Suprapubic skin (tissue), 4 donors: ENCODE measurements at regions not wholly inside any gene's neighbourhood (a gene's known extent, or its start where the extent isn't known, plus 50 kb on each side); places are given as distances from the start of the nearest gene placed in this dataset.

ENCODE experiments used
- EP300 ChIP-seq: sonication (generic); formaldehyde crosslinking; IDR thresholded peaks from one replicate; pipeline ENCODE4 v1.6.1; 2017; ENCODE audit warnings: antibody characterized with exemption
- POLR2A ChIP-seq, 2 donors: fragments of 450-650 bp; IDR thresholded peaks; one replicate each; pipeline ENCODE4 v1.6.1; 2017; ENCODE audit warnings: antibody characterized with exemption in 2 of 2, mild to moderate bottlenecking in 2 of 2, moderate library complexity in 2 of 2
- POLR2AphosphoS5 ChIP-seq, 3 donors: sonication (generic); formaldehyde crosslinking; IDR thresholded peaks; one replicate each; pipeline ENCODE4 v1.6.1; 2017; ENCODE audit warnings: antibody characterized with exemption in 3 of 3
- TF ChIP-seq, protein P1 (sequence below), 2 donors: fragments of 200-600 bp in 1 of 2; fragments of 450-650 bp in 1 of 2; sonication (generic) in 1 of 2; IDR thresholded peaks; one replicate each; pipeline ENCODE4 v1.5.1; 2016 to 2019; ENCODE audit warnings: antibody characterized with exemption in 2 of 2, mild to moderate bottlenecking in 1 of 2, moderate library complexity in 1 of 2

- TF ChIP-seq, protein P1, sequence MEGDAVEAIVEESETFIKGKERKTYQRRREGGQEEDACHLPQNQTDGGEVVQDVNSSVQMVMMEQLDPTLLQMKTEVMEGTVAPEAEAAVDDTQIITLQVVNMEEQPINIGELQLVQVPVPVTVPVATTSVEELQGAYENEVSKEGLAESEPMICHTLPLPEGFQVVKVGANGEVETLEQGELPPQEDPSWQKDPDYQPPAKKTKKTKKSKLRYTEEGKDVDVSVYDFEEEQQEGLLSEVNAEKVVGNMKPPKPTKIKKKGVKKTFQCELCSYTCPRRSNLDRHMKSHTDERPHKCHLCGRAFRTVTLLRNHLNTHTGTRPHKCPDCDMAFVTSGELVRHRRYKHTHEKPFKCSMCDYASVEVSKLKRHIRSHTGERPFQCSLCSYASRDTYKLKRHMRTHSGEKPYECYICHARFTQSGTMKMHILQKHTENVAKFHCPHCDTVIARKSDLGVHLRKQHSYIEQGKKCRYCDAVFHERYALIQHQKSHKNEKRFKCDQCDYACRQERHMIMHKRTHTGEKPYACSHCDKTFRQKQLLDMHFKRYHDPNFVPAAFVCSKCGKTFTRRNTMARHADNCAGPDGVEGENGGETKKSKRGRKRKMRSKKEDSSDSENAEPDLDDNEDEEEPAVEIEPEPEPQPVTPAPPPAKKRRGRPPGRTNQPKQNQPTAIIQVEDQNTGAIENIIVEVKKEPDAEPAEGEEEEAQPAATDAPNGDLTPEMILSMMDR (IDR thresholded peaks at IDR 0.05): no peak
- TF ChIP-seq EP300 (no peak), POLR2A (IDR thresholded peaks at IDR 0.05) (no peak), POLR2AphosphoS5 (IDR thresholded peaks at IDR 0.05) (no peak)
Measured at GRCh38 chr12:4991373-4991772, 52.3 kb upstream of the KCNA5 start.
